B cell (primary cell): ENCODE measurements at regions not wholly inside any gene's neighbourhood (a gene's known extent, or its start where the extent isn't known, plus 50 kb on each side); places are given as distances from the start of the nearest gene placed in this dataset.

Experiments used
- ATAC-seq: fragments of 200-7000 bp; cut with Tn5 transposase; one replicate; pipeline ENCODE4 v1.10.0; 2021; ENCODE audit warnings: low read depth, mild to moderate bottlenecking, moderate number of reproducible peaks, moderate library complexity
- CTCF ChIA-PET: fragments of 350-600 bp; sonication (Branson Sonifier 250); formaldehyde crosslinking; loops from one replicate; lab custom pipeline; 2021; ENCODE audit warnings: antibody characterized with exemption, inconsistent platforms; lab: Charles Lee
- POLR2A ChIA-PET: fragments of 350-600 bp; sonication (Branson Sonifier 250); formaldehyde crosslinking; loops from one replicate; lab custom pipeline; 2021; ENCODE audit warnings: antibody characterized with exemption; lab: Charles Lee
- DNase-seq: peaks from one replicate; pipeline ENCODE4 v3.0.0; 2013
- H2AFZ ChIP-seq: 2 replicates; pipeline ENCODE4 v1.6.1; 2012; ENCODE audit warnings: mild to moderate bottlenecking, low read depth, low read length; ENCODE audit not compliant: insufficient read depth, poor library complexity, severe bottlenecking
- H3K27ac ChIP-seq, 2 donors: 1 replicate in 1 of 2; 2 replicates in 1 of 2; pipeline ENCODE4 v1.5.1; 2012 to 2013; ENCODE audit warnings: low read length in 2 of 2, mild to moderate bottlenecking in 2 of 2, moderate library complexity in 1 of 2
- H3K27me3 ChIP-seq, 4 experiments: fragments of 200-600 bp in 1 of 4; sonication (generic) in 1 of 4; replicated peaks in 1 of 4; 1 replicate in 2 of 4; 2 replicates in 2 of 4; pipeline versions ENCODE4 v1.6.1 to v1.7.0; 2013 to 2016; ENCODE audit warnings: low read length in 3 of 4, mild to moderate bottlenecking in 2 of 4, mixed read lengths in 1 of 4, moderate library complexity in 1 of 4; ENCODE audit not compliant: insufficient read depth in 4 of 4, control insufficient read depth in 3 of 4; ENCODE audit errors: control extremely low read depth in 1 of 4
- H3K36me3 ChIP-seq, 2 experiments: replicated peaks in 1 of 2; 1 replicate in 1 of 2; 2 replicates in 1 of 2; pipeline versions ENCODE4 v1.6.1 to v1.7.1; 2013; ENCODE audit warnings: low read length in 1 of 2; ENCODE audit not compliant: insufficient read depth in 2 of 2, control insufficient read depth in 1 of 2; ENCODE audit errors: control extremely low read depth in 1 of 2, extremely low read depth in 1 of 2
- H3K4me1 ChIP-seq, 2 donors: fragments of 200-600 bp in 1 of 2; sonication (generic) in 1 of 2; 1 replicate in 1 of 2; 2 replicates in 1 of 2; pipeline versions ENCODE4 v1.5.1 to v1.6.1; 2013 to 2017; ENCODE audit warnings: low read length in 2 of 2; ENCODE audit not compliant: control insufficient read depth in 2 of 2, insufficient read depth in 2 of 2
- H3K4me2 ChIP-seq: replicated peaks from 2 replicates; pipeline ENCODE3; 2012; ENCODE audit warnings: mild to moderate bottlenecking, low read depth, low read length; ENCODE audit not compliant: poor library complexity, severe bottlenecking
- H3K4me3 ChIP-seq, 5 experiments: fragments of 200-600 bp in 1 of 5; sonication (generic) in 1 of 5; 1 replicate in 3 of 5; 2 replicates in 2 of 5; pipeline versions ENCODE4 v1.5.1 to v1.7.0; 2011 to 2016; ENCODE audit warnings: low read length in 4 of 5, mild to moderate bottlenecking in 4 of 5, low read depth in 2 of 5, control low read depth in 1 of 5, moderate library complexity in 1 of 5; ENCODE audit not compliant: insufficient read depth in 1 of 5; ENCODE audit errors: control extremely low read depth in 1 of 5, extremely low read depth in 1 of 5
- H3K79me2 ChIP-seq: fragments of 200-600 bp; sonication (generic); one replicate; pipeline ENCODE4 v1.6.0; 2016; ENCODE audit warnings: low read length; ENCODE audit not compliant: control insufficient read depth, insufficient read depth
- H3K9ac ChIP-seq: fragments of 200-600 bp; sonication (generic); 2 replicates; pipeline ENCODE4 v1.6.1; 2017; ENCODE audit warnings: mild to moderate bottlenecking, low read length, moderate library complexity
- H3K9me3 ChIP-seq, 3 donors: one replicate each; pipeline versions ENCODE4 v1.6.1 to v1.7.1; 2013; ENCODE audit warnings: low read length in 2 of 3; ENCODE audit not compliant: control insufficient read depth in 2 of 3, insufficient read depth in 1 of 3; ENCODE audit errors: control extremely low read depth in 1 of 3
- H4K20me1 ChIP-seq: 2 replicates; pipeline ENCODE4 v1.6.0; 2012; ENCODE audit warnings: mild to moderate bottlenecking, low read length; ENCODE audit not compliant: insufficient read depth, control insufficient read depth, poor library complexity, severe bottlenecking
- H3K27ac Mint-ChIP-seq: one replicate; pipeline ENCODE4 v1.8.0; 2021; ENCODE audit warnings: mixed read lengths
- H3K27me3 Mint-ChIP-seq: one replicate; pipeline ENCODE4 v1.8.0; 2021; ENCODE audit warnings: mixed read lengths
- H3K4me1 Mint-ChIP-seq: one replicate; pipeline ENCODE4 v1.8.0; 2021; ENCODE audit warnings: mixed read lengths
- H3K4me3 Mint-ChIP-seq: one replicate; pipeline ENCODE4 v1.8.0; 2021; ENCODE audit warnings: mixed read lengths
- H3K9me3 Mint-ChIP-seq: one replicate; pipeline ENCODE4 v1.8.0; 2022; ENCODE audit warnings: mixed read lengths; ENCODE audit not compliant: insufficient read depth
- EZH2 ChIP-seq: IDR thresholded peaks from 2 replicates; pipeline ENCODE4 v1.6.1; 2012; ENCODE audit warnings: borderline replicate concordance, low read depth, mild to moderate bottlenecking, moderate library complexity, low read length; ENCODE audit not compliant: insufficient read depth, poor library complexity, severe bottlenecking
- WGBS: methylation state at CpG from one replicate; pipeline ENCODE4 v1.1.5; 2013; ENCODE audit warnings: missing lambda C conversion rate; ENCODE audit not compliant: insufficient coverage; 5-methylcytosine and 5-hydroxymethylcytosine counted together
- intact Hi-C: fragments of 100-400 bp; cut with micrococcal nuclease; formaldehyde crosslinking; loops from one replicate; pipeline ENCODE4 v1.10.0; 2022
- TF ChIP-seq, protein P1 (sequence below): fragments of 200-600 bp; IDR thresholded peaks from one replicate; pipeline ENCODE4 v1.8.0; 2022; ENCODE audit warnings: antibody characterized with exemption, mild to moderate bottlenecking

DNA sequence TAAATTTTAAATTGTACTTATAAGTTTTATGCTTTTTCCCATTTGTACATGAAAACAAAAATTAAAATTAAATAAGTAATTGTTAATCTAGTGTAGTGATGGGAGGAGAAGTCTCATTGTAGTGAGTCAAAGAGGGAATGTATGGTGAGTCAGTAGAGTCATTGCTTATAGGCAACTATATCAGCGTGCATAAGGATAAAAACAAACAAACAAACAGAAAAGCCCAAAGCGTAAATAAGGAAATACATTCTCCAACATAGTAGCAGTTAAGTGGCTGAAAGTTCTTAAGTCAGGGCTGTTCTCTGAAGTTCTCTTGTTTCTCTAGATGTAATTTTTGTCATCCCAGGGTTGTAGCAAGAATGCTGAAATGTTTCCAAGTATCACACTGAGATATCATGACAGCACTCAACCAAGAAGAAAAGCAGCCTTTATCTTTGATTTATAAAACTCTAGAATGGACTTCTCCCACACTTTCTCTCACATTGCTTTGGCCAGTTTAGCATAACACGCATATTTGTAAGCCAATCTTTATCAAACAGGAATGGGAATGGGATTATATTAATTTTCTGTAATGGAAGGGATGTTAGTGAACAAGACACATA lies 184.1 kb upstream of the TP63 start:
- no peak for ATAC-seq
- H2AFZ ChIP-seq: no peak overlapping the region
- H3K4me1 ChIP-seq: no peaks in the 10 kb centered on the region
- Mint-ChIP-seq H3K4me3 (no peak overlapping the region), H3K4me1 (no peaks in the 10 kb centered on the region), H3K9me3 (peaks cover 2% of the 10 kb centered on the region), H3K27me3 (no peaks in the 10 kb centered on the region), H3K27ac (no peak overlapping the region)
- no peaks in the 10 kb centered on the region for H4K20me1 ChIP-seq
- intact Hi-C loops: no loop called here
- ChIA-PET POLR2A (no interaction called here), CTCF (no interaction called here)
- no peak overlapping the region for H3K9ac ChIP-seq
- H3K36me3 ChIP-seq: no peaks in the 10 kb centered on the region
- no peak overlapping the region for H3K4me2 ChIP-seq
- no peaks in the 10 kb centered on the region for H3K9me3 ChIP-seq
- WGBS: no CpG with 5 or more reads among the region's 3 CpGs
- no peaks in the 10 kb centered on the region for H3K79me2 ChIP-seq
- DNase-seq: no peak
- no peaks in the 10 kb centered on the region for H3K27me3 ChIP-seq
- TF ChIP-seq EZH2: no peak
- TF ChIP-seq, protein P1, sequence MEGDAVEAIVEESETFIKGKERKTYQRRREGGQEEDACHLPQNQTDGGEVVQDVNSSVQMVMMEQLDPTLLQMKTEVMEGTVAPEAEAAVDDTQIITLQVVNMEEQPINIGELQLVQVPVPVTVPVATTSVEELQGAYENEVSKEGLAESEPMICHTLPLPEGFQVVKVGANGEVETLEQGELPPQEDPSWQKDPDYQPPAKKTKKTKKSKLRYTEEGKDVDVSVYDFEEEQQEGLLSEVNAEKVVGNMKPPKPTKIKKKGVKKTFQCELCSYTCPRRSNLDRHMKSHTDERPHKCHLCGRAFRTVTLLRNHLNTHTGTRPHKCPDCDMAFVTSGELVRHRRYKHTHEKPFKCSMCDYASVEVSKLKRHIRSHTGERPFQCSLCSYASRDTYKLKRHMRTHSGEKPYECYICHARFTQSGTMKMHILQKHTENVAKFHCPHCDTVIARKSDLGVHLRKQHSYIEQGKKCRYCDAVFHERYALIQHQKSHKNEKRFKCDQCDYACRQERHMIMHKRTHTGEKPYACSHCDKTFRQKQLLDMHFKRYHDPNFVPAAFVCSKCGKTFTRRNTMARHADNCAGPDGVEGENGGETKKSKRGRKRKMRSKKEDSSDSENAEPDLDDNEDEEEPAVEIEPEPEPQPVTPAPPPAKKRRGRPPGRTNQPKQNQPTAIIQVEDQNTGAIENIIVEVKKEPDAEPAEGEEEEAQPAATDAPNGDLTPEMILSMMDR: no peak
- H3K27ac ChIP-seq: no peak overlapping the region
- H3K4me3 ChIP-seq: no peak overlapping the region

GRCh38 chr3:189449084-189449483 lies 182.1 kb upstream of the TP63 start:
- Mint-ChIP-seq H3K27me3 (no peaks in the 10 kb centered on the region), H3K4me3 (no peak overlapping the region), H3K4me1 (no peaks in the 10 kb centered on the region), H3K27ac (no peak overlapping the region), H3K9me3 (peaks cover 2% of the 10 kb centered on the region)
- DNase-seq (no peak), ATAC-seq (no peak)
- no peaks in the 10 kb centered on the region for H3K27me3 ChIP-seq
- no peak overlapping the region for H2AFZ ChIP-seq
- no peak overlapping the region for H3K4me3 ChIP-seq
- no peaks in the 10 kb centered on the region for H3K4me1 ChIP-seq
- no peaks in the 10 kb centered on the region for H3K79me2 ChIP-seq
- no peak overlapping the region for H3K27ac ChIP-seq
- no peaks in the 10 kb centered on the region for H4K20me1 ChIP-seq
- H3K9me3 ChIP-seq: no peaks in the 10 kb centered on the region
- H3K36me3 ChIP-seq: no peaks in the 10 kb centered on the region
- POLR2A ChIA-PET: no interaction called here
- intact Hi-C loops: no loop called here
- no peak for TF ChIP-seq EZH2
- TF ChIP-seq, protein P1: no peak
- CTCF ChIA-PET: no interaction called here
- no peak overlapping the region for H3K9ac ChIP-seq
- H3K4me2 ChIP-seq: no peak overlapping the region
- 80% methylated on average over 1 of the region's 1 CpG for WGBS
